ENCODE measurements at regions not wholly inside any gene's neighbourhood (a gene's known extent, or its start where the extent isn't known, plus 50 kb on each side); places are given as distances from the start of the nearest gene placed in this dataset.

GRCh38 chr21:27462726-27463125, 495.8 kb upstream of the ADAMTS5 start:
- H3K4me1 ChIP-seq, result peaks cover 18% of the 10 kb centered on the region
- no peak overlapping the region for H3K4me3 ChIP-seq
- 44% methylated on average over 2 of the region's 2 CpGs for WGBS
- no peak overlapping the region for H3K27ac ChIP-seq
- no peak for TF ChIP-seq POLR2AphosphoS5 (IDR thresholded peaks at IDR 0.05)
- no peak for TF ChIP-seq EP300 (IDR thresholded peaks at IDR 0.05)
- no peak for TF ChIP-seq CTCF (IDR thresholded peaks at IDR 0.05)
- TF ChIP-seq POLR2A (IDR thresholded peaks at IDR 0.05), result no peak
- no peaks in the 10 kb centered on the region for H3K27me3 ChIP-seq
- H3K9me3 ChIP-seq, result no peaks in the 10 kb centered on the region
- DNase-seq (ENCODE audit: low spot score in 2 of 2), result no peak
- no peaks in the 10 kb centered on the region for H3K36me3 ChIP-seq

GRCh38 chr21:27454234-27454633, 487.3 kb upstream of the ADAMTS5 start:
- H3K27me3 ChIP-seq, result no peaks in the 10 kb centered on the region
- 96% methylated on average over 2 of the region's 2 CpGs for WGBS
- TF ChIP-seq EP300 (IDR thresholded peaks at IDR 0.05) (no peak), POLR2A (IDR thresholded peaks at IDR 0.05) (no peak), CTCF (IDR thresholded peaks at IDR 0.05) (no peak), POLR2AphosphoS5 (IDR thresholded peaks at IDR 0.05) (no peak)

GRCh38 chr21:27451116-27451515, 484.2 kb upstream of the ADAMTS5 start:
- WGBS, result 88% methylated on average over 3 of the region's 3 CpGs
- H3K27ac ChIP-seq, result no peak overlapping the region
- H3K9me3 ChIP-seq, result no peaks in the 10 kb centered on the region
- H3K27me3 ChIP-seq, result no peaks in the 10 kb centered on the region
- H3K4me3 ChIP-seq, result no peak overlapping the region
- no peaks in the 10 kb centered on the region for H3K36me3 ChIP-seq
- H3K4me1 ChIP-seq, result peaks cover 4% of the 10 kb centered on the region
- TF ChIP-seq POLR2A (IDR thresholded peaks at IDR 0.05) (no peak), CTCF (IDR thresholded peaks at IDR 0.05) (no peak), EP300 (IDR thresholded peaks at IDR 0.05) (no peak), POLR2AphosphoS5 (IDR thresholded peaks at IDR 0.05) (no peak)
- no peak for DNase-seq (ENCODE audit: low spot score in 2 of 2)

More at GRCh38 chr21:27454234-27454633, 487.3 kb upstream of the ADAMTS5 start:
- no peak overlapping the region for H3K27ac ChIP-seq
- H3K4me3 ChIP-seq, result no peak overlapping the region
- no peaks in the 10 kb centered on the region for H3K9me3 ChIP-seq
- DNase-seq (ENCODE audit: low spot score in 2 of 2), result no peak
- H3K4me1 ChIP-seq, result peaks cover 8% of the 10 kb centered on the region
- H3K36me3 ChIP-seq, result no peaks in the 10 kb centered on the region

GRCh38 chr21:27450216-27450615, 483.3 kb upstream of the ADAMTS5 start:
- Histone ChIP-seq H3K27ac (no peak overlapping the region), H3K4me1 (peaks cover 4% of the 10 kb centered on the region), H3K27me3 (no peaks in the 10 kb centered on the region), H3K4me3 (no peak overlapping the region), H3K9me3 (no peaks in the 10 kb centered on the region), H3K36me3 (no peaks in the 10 kb centered on the region)
- no peak for DNase-seq (ENCODE audit: low spot score in 2 of 2)
- TF ChIP-seq POLR2AphosphoS5 (IDR thresholded peaks at IDR 0.05) (no peak), EP300 (IDR thresholded peaks at IDR 0.05) (no peak), CTCF (IDR thresholded peaks at IDR 0.05) (no peak), POLR2A (IDR thresholded peaks at IDR 0.05) (no peak)
- 50% methylated on average over 3 of the region's 3 CpGs for WGBS

- no peaks in the 10 kb centered on the region for H3K36me3 ChIP-seq
- TF ChIP-seq POLR2AphosphoS5 (IDR thresholded peaks at IDR 0.05) (no peak), CTCF (IDR thresholded peaks at IDR 0.05) (no peak), EP300 (IDR thresholded peaks at IDR 0.05) (no peak), POLR2A (IDR thresholded peaks at IDR 0.05) (no peak)
- peaks cover 4% of the 10 kb centered on the region for H3K4me1 ChIP-seq
- H3K4me3 ChIP-seq, result no peak overlapping the region
- H3K27ac ChIP-seq, result no peak overlapping the region
- no peak for DNase-seq (ENCODE audit: low spot score in 2 of 2)
- H3K27me3 ChIP-seq, result no peaks in the 10 kb centered on the region
- WGBS, result 65% methylated on average over 7 of the region's 7 CpGs
- H3K9me3 ChIP-seq, result no peaks in the 10 kb centered on the region
Measured at GRCh38 chr21:27448960-27449359, 482.1 kb upstream of the ADAMTS5 start.

All from suprapubic skin (tissue), 4 donors.